Neutrophil (primary cell): ENCODE measurements at regions not wholly inside any gene's neighbourhood (a gene's known extent, or its start where the extent isn't known, plus 50 kb on each side); places are given as distances from the start of the nearest gene placed in this dataset.

Experiments used
- H3K27ac ChIP-seq: fragments of 200-600 bp; sonication (generic); 2 replicates; pipeline ENCODE4 v1.5.1; 2016; ENCODE audit warnings: mild to moderate bottlenecking, moderate library complexity
- H3K27me3 ChIP-seq: fragments of 200-600 bp; sonication (generic); 2 replicates; pipeline ENCODE4 v1.6.0; 2016; ENCODE audit warnings: mild to moderate bottlenecking
- H3K36me3 ChIP-seq: fragments of 200-600 bp; sonication (generic); 2 replicates; pipeline ENCODE4 v1.5.1; 2017
- H3K4me1 ChIP-seq, 2 experiments: fragments of 200-600 bp in 1 of 2; sonication (generic) in 1 of 2; 1 replicate in 1 of 2; 2 replicates in 1 of 2; pipeline versions ENCODE4 v1.5.1 to v1.6.1; 2013 to 2016; ENCODE audit warnings: low read depth in 1 of 2, low read length in 1 of 2, mild to moderate bottlenecking in 1 of 2, moderate library complexity in 1 of 2; ENCODE audit not compliant: control insufficient read depth in 1 of 2, insufficient read depth in 1 of 2
- H3K4me3 ChIP-seq, 2 experiments: fragments of 200-600 bp in 1 of 2; sonication (generic) in 1 of 2; 1 replicate in 1 of 2; 2 replicates in 1 of 2; pipeline ENCODE4 v1.5.1; 2013 to 2016; ENCODE audit warnings: low read depth in 1 of 2, low read length in 1 of 2, mild to moderate bottlenecking in 1 of 2, moderate library complexity in 1 of 2
- H3K9me3 ChIP-seq: fragments of 200-600 bp; sonication (generic); 2 replicates; pipeline ENCODE4 v1.5.1; 2016
- CTCF ChIP-seq: fragments of 200-600 bp; sonication (generic); IDR thresholded peaks from 2 replicates; pipeline ENCODE4 v1.5.1; 2016; ENCODE audit warnings: antibody characterized with exemption

GRCh38 chr5:124349931-124350330 is 396.5 kb downstream of the ZNF608 start:
- Histone ChIP-seq H3K27me3 (no peaks in the 10 kb centered on the region), H3K27ac (no peak overlapping the region), H3K4me3 (no peak overlapping the region), H3K4me1 (no peaks in the 10 kb centered on the region), H3K9me3 (no peaks in the 10 kb centered on the region), H3K36me3 (no peaks in the 10 kb centered on the region)
- TF ChIP-seq CTCF = no peak

DNA sequence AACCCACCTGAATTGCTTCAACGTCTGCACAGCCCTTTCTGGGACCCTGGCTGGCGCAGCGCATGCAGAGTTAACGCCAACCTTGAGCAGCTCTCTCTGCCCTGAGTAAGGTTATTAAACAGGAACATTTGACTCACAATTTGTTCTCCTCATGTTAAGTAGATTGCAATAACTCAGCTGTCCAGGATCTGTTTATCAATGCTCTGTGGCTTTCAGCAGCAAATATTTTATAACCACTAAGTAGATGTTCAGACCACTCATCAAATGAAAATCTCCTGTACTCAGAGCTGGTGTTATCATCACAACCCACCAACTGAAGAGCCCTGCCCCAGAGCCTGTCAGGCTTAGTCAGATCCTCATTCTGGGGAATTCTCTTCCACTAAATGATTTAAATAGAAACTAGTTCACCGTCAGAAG is 403.0 kb downstream of the ZNF608 start:
- Histone ChIP-seq H3K4me1 (no peaks in the 10 kb centered on the region), H3K36me3 (no peaks in the 10 kb centered on the region), H3K27me3 (no peaks in the 10 kb centered on the region), H3K4me3 (no peak overlapping the region), H3K9me3 (no peaks in the 10 kb centered on the region), H3K27ac (no peak overlapping the region)
- TF ChIP-seq CTCF = no peak

- Histone ChIP-seq H3K27ac (no peak overlapping the region), H3K4me3 (no peak overlapping the region), H3K9me3 (no peaks in the 10 kb centered on the region), H3K27me3 (no peaks in the 10 kb centered on the region), H3K4me1 (no peaks in the 10 kb centered on the region), H3K36me3 (no peaks in the 10 kb centered on the region)
- no peak for TF ChIP-seq CTCF
These were observed 403.5 kb downstream of the ZNF608 start for GRCh38 chr5:124342986-124343385.

DNA sequence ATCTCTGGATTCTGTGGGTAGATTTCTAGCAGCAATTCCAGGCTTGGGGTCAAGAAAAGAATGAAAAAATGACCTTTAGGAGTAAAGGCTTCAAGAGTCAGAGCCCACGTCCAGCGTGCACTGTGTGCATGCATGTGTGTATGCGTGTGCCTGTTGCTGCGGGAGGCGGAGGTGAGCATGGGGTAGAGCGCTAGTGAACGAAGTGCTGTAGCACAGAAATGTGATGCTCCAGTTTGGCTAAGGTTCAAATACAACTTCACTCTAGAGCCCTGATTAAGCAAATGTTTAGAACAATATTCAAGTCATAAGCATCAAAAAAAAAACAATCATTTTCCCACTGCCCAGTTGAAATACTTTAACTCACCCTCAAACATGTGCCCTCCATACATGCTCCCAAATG is 403.9 kb downstream of the ZNF608 start:
- Histone ChIP-seq H3K9me3 (no peaks in the 10 kb centered on the region), H3K4me3 (no peak overlapping the region), H3K4me1 (no peaks in the 10 kb centered on the region), H3K27ac (no peak overlapping the region), H3K27me3 (no peaks in the 10 kb centered on the region), H3K36me3 (no peaks in the 10 kb centered on the region)
- no peak for TF ChIP-seq CTCF

DNA sequence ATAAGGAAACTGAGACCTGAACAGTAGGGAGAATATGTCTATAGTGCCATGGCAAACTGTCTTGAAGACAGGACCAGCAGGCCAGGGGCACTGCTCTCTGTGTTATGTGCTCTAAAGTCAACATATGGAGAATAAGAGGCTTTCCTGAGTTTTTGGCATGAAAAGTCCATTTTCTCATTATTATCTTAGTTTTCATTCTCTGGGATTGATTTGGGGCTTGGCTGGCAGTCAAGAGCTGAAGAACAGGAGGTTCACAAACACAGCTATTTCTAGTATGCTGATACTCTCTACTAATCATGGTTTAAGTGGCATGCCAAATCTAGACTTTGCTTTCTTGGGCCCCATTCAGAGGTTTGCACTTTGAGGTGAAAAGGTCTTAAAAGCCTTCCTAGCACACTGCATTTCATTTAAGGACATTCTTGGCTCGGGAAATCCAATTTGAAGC is 404.4 kb downstream of the ZNF608 start:
- TF ChIP-seq CTCF = no peak
- Histone ChIP-seq H3K4me1 (no peaks in the 10 kb centered on the region), H3K27me3 (no peaks in the 10 kb centered on the region), H3K4me3 (no peak overlapping the region), H3K9me3 (no peaks in the 10 kb centered on the region), H3K36me3 (no peaks in the 10 kb centered on the region), H3K27ac (no peak overlapping the region)
